Mesenchymal stem cell (in vitro differentiated cells and primary cell): ENCODE measurements at regions not wholly inside any gene's neighbourhood (a gene's known extent, or its start where the extent isn't known, plus 50 kb on each side); places are given as distances from the start of the nearest gene placed in this dataset.

Experiments
- DNase-seq: peaks from one replicate; pipeline ENCODE4 v3.0.0-alpha.2; 2013
- H2AFZ ChIP-seq: one replicate; pipeline ENCODE4 v1.6.1; 2013; ENCODE audit warnings: low read depth, mild to moderate bottlenecking, control low read depth, inconsistent platforms, low read length, moderate library complexity
- H2AK5ac ChIP-seq: 2 replicates; pipeline ENCODE4 v1.6.1; 2013; ENCODE audit warnings: low read length, moderate library complexity, mild to moderate bottlenecking, inconsistent platforms; ENCODE audit not compliant: severe bottlenecking
- H2BK120ac ChIP-seq: one replicate; pipeline ENCODE4 v1.6.1; 2013; ENCODE audit warnings: low read depth, mild to moderate bottlenecking, inconsistent platforms, low read length, moderate library complexity
- H2BK12ac ChIP-seq, 2 experiments: one replicate each; pipeline ENCODE4 v1.6.1; 2013; ENCODE audit warnings: inconsistent platforms in 2 of 2, low read length in 2 of 2, mild to moderate bottlenecking in 2 of 2, moderate library complexity in 2 of 2, control low read depth in 1 of 2
- H2BK15ac ChIP-seq: one replicate; pipeline ENCODE4 v1.6.1; 2013; ENCODE audit warnings: mild to moderate bottlenecking, low read depth, inconsistent platforms; ENCODE audit not compliant: poor library complexity, severe bottlenecking
- H2BK5ac ChIP-seq: 2 replicates; pipeline ENCODE4 v1.6.1; 2013; ENCODE audit warnings: low read depth, mild to moderate bottlenecking, low read length, control low read depth, inconsistent platforms; ENCODE audit not compliant: poor library complexity, severe bottlenecking
- H3K14ac ChIP-seq, 2 experiments: one replicate each; pipeline ENCODE4 v1.6.1; 2013; ENCODE audit warnings: inconsistent platforms in 2 of 2, low read length in 2 of 2, control low read depth in 1 of 2, mild to moderate bottlenecking in 1 of 2, moderate library complexity in 1 of 2
- H3K18ac ChIP-seq, 2 experiments: one replicate each; pipeline ENCODE4 v1.6.1; 2013; ENCODE audit warnings: inconsistent platforms in 2 of 2, low read length in 2 of 2, control low read depth in 1 of 2, low read depth in 1 of 2, mild to moderate bottlenecking in 1 of 2
- H3K23ac ChIP-seq, 2 experiments: one replicate each; pipeline ENCODE4 v1.6.1; 2013; ENCODE audit warnings: inconsistent platforms in 2 of 2, low read length in 2 of 2, mild to moderate bottlenecking in 2 of 2, moderate library complexity in 2 of 2, control low read depth in 1 of 2
- H3K27ac ChIP-seq: 2 replicates; pipeline ENCODE4 v1.5.1; 2013; ENCODE audit warnings: mild to moderate bottlenecking, moderate library complexity, low read length, control low read depth, inconsistent platforms; ENCODE audit not compliant: poor library complexity, severe bottlenecking
- H3K27me3 ChIP-seq, 2 experiments: 2 replicates each; pipeline versions ENCODE4 v1.6.1 to v1.7.0; 2013; ENCODE audit warnings: low read length in 2 of 2, mild to moderate bottlenecking in 2 of 2, moderate library complexity in 2 of 2, control low read depth in 1 of 2, inconsistent platforms in 1 of 2; ENCODE audit not compliant: control insufficient read depth in 1 of 2, insufficient read depth in 1 of 2
- H3K36me3 ChIP-seq, 2 experiments: 2 replicates each; pipeline versions ENCODE4 v1.6.1 to v1.7.0; 2013; ENCODE audit warnings: low read length in 2 of 2, control low read depth in 1 of 2, inconsistent platforms in 1 of 2, low read depth in 1 of 2, mild to moderate bottlenecking in 1 of 2; ENCODE audit not compliant: insufficient read depth in 2 of 2, control insufficient read depth in 1 of 2
- H3K4ac ChIP-seq, 2 experiments: one replicate each; pipeline ENCODE4 v1.6.1; 2013; ENCODE audit warnings: inconsistent platforms in 2 of 2, low read length in 2 of 2, mild to moderate bottlenecking in 2 of 2, moderate library complexity in 2 of 2, control low read depth in 1 of 2, low read depth in 1 of 2
- H3K4me1 ChIP-seq: 2 replicates; pipeline ENCODE4 v1.6.1; 2013; ENCODE audit warnings: low read depth, low read length, control low read depth; ENCODE audit not compliant: control insufficient read depth, insufficient read depth
- H3K4me2 ChIP-seq: 2 replicates; pipeline ENCODE4 v1.6.1; 2013; ENCODE audit warnings: low read length, mild to moderate bottlenecking, inconsistent platforms; ENCODE audit not compliant: poor library complexity, severe bottlenecking
- H3K4me3 ChIP-seq, 2 experiments: 2 replicates each; pipeline versions ENCODE4 v1.5.1 to v1.7.0; 2013; ENCODE audit warnings: low read length in 2 of 2, mild to moderate bottlenecking in 2 of 2, control low read depth in 1 of 2, low read depth in 1 of 2; ENCODE audit not compliant: insufficient read depth in 1 of 2
- H3K79me1 ChIP-seq: replicated peaks from 2 replicates; pipeline ENCODE4 v1.6.1; 2013; ENCODE audit warnings: mild to moderate bottlenecking, control low read depth, low read length, inconsistent platforms; ENCODE audit not compliant: poor library complexity, severe bottlenecking
- H3K9ac ChIP-seq: 2 replicates; pipeline ENCODE4 v1.7.0; 2013; ENCODE audit warnings: mild to moderate bottlenecking, low read length, moderate library complexity
- H3K9me3 ChIP-seq: 2 replicates; pipeline ENCODE4 v1.7.0; 2013; ENCODE audit warnings: mild to moderate bottlenecking, low read length; ENCODE audit not compliant: control insufficient read depth
- H4K8ac ChIP-seq: one replicate; pipeline ENCODE4 v1.6.1; 2013; ENCODE audit warnings: inconsistent platforms, mild to moderate bottlenecking, low read length, moderate library complexity
- H4K91ac ChIP-seq: one replicate; pipeline ENCODE4 v1.6.1; 2013; ENCODE audit warnings: mild to moderate bottlenecking, low read length, inconsistent platforms
- WGBS: methylation state at CpG from one replicate; pipeline ENCODE4 v1.1.7; 2013; ENCODE audit warnings: mixed read lengths; 5-methylcytosine and 5-hydroxymethylcytosine counted together

GRCh38 chr2:54406031-54406430 is 50.1 kb upstream of the SPTBN1 start:
- no peak for DNase-seq
- H3K23ac ChIP-seq = no peak overlapping the region
- peak overlapping the region in 1 of 2 experiments; percentile 62 for H3K4ac ChIP-seq
- no peak overlapping the region for H3K27ac ChIP-seq
- peak overlapping the region; percentile 88 to 97 for H2BK12ac ChIP-seq
- H3K36me3 ChIP-seq = no peaks in the 10 kb centered on the region
- H3K4me1 ChIP-seq = peaks cover 5% of the 10 kb centered on the region
- no peak overlapping the region for H2BK15ac ChIP-seq
- H3K27me3 ChIP-seq = no peaks in the 10 kb centered on the region
- H3K14ac ChIP-seq = peak overlapping the region in 1 of 2 experiments; percentile 92
- no peak overlapping the region for H4K91ac ChIP-seq
- H3K4me2 ChIP-seq = no peak overlapping the region
- no peak overlapping the region for H2BK120ac ChIP-seq
- peak overlapping the region; percentile 14 to 85 for H3K18ac ChIP-seq
- H2BK5ac ChIP-seq = no peak overlapping the region
- no peak overlapping the region for H3K4me3 ChIP-seq
- 92% methylated on average over 4 of the region's 4 CpGs for WGBS
- no peaks in the 10 kb centered on the region for H3K9me3 ChIP-seq
- H4K8ac ChIP-seq = peak overlapping the region; percentile 19
- H3K79me1 ChIP-seq = no peaks in the 10 kb centered on the region
- no peak overlapping the region for H3K9ac ChIP-seq
- H2AFZ ChIP-seq = no peak overlapping the region
- H2AK5ac ChIP-seq = no peak overlapping the region
